ENCODE measurements at regions not wholly inside any gene's neighbourhood (a gene's known extent, or its start where the extent isn't known, plus 50 kb on each side); places are given as distances from the start of the nearest gene placed in this dataset.

GRCh38 chr5:60102961-60103693 is 209.6 kb upstream of the PDE4D start:
- H3K36me3 Mint-ChIP-seq = no peaks in the 10 kb centered on the region
- no peaks in the 10 kb centered on the region for H3K9me3 ChIP-seq
- H3K4me1 ChIP-seq (ENCODE audit: control insufficient read depth in 1 of 2, extremely low read depth in 1 of 2, insufficient read depth in 2 of 2, low read length in 2 of 2) = no peaks in the 10 kb centered on the region
- ChIA-PET POLR2A (interaction anchor here in 1 of 2 donors (0.6 kb wide), 1 partner anchor 11 kb away, joined by 3 read pairs; no protein-coding TSS in a partner anchor), CTCF (no interaction called here)
- ATAC-seq (replicated peaks in 1 of 4) (no peak), DNase-seq (no peak)
- no peaks in the 10 kb centered on the region for H3K27me3 ChIP-seq (replicated peaks in 1 of 2; ENCODE audit: control insufficient read depth in 2 of 2, extremely low read depth in 1 of 2, insufficient read depth in 2 of 2, low read length in 1 of 2)
- no peak overlapping the region for H3K27ac ChIP-seq (ENCODE audit: low read length)
- no peak overlapping the region for H3K4me3 ChIP-seq (ENCODE audit: control insufficient read depth in 1 of 2, extremely low read depth in 1 of 2, low read length in 1 of 2)
- H3K4me3 Mint-ChIP-seq = no peak overlapping the region
- H3K4me1 Mint-ChIP-seq = no peaks in the 10 kb centered on the region
- WGBS (ENCODE audit: insufficient coverage) = no CpG with 5 or more reads among the region's 4 CpGs
- H3K27ac Mint-ChIP-seq = no peak overlapping the region
- no peaks in the 10 kb centered on the region for H3K36me3 ChIP-seq (ENCODE audit: control insufficient read depth in 2 of 2, extremely low read depth in 1 of 2, insufficient read depth in 1 of 2, low read length in 1 of 2)
- H3K9me3 Mint-ChIP-seq = peaks cover 2 to 8% (median 3%) of the 10 kb centered on the region in 3 donors
- H3K27me3 Mint-ChIP-seq = no peaks in the 10 kb centered on the region

- peaks cover 2 to 6% (median 3%) of the 10 kb centered on the region in 3 donors for H3K9me3 Mint-ChIP-seq
- H3K4me1 Mint-ChIP-seq = no peaks in the 10 kb centered on the region
- H3K36me3 ChIP-seq (ENCODE audit: control insufficient read depth in 2 of 2, extremely low read depth in 1 of 2, insufficient read depth in 1 of 2, low read length in 1 of 2) = no peaks in the 10 kb centered on the region
- no peak overlapping the region for H3K27ac ChIP-seq (ENCODE audit: low read length)
- H3K4me3 Mint-ChIP-seq = no peak overlapping the region
- H3K4me3 ChIP-seq (ENCODE audit: control insufficient read depth in 1 of 2, extremely low read depth in 1 of 2, low read length in 1 of 2) = no peak overlapping the region
- no peaks in the 10 kb centered on the region for H3K27me3 Mint-ChIP-seq
- H3K9me3 ChIP-seq = no peaks in the 10 kb centered on the region
- H3K27ac Mint-ChIP-seq = no peak overlapping the region
- H3K36me3 Mint-ChIP-seq = no peaks in the 10 kb centered on the region
- H3K4me1 ChIP-seq (ENCODE audit: control insufficient read depth in 1 of 2, extremely low read depth in 1 of 2, insufficient read depth in 2 of 2, low read length in 2 of 2) = no peaks in the 10 kb centered on the region
- ChIA-PET POLR2A (no interaction called here), CTCF (interaction anchor here in 1 of 2 donors (0.5 kb wide), 1 partner anchor 149 kb away, joined by 3 read pairs; no protein-coding TSS in a partner anchor)
- no peaks in the 10 kb centered on the region for H3K27me3 ChIP-seq (replicated peaks in 1 of 2; ENCODE audit: control insufficient read depth in 2 of 2, extremely low read depth in 1 of 2, insufficient read depth in 2 of 2, low read length in 1 of 2)
- no CpG with 5 or more reads among the region's 1 CpG for WGBS (ENCODE audit: insufficient coverage)
- DNase-seq (no peak), ATAC-seq (replicated peaks in 1 of 4) (no peak)
These were observed 208.0 kb upstream of the PDE4D start for GRCh38 chr5:60101573-60101972.

- H3K4me1 Mint-ChIP-seq = no peaks in the 10 kb centered on the region
- no peaks in the 10 kb centered on the region for H3K27me3 Mint-ChIP-seq
- H3K4me1 ChIP-seq (ENCODE audit: control insufficient read depth in 1 of 2, extremely low read depth in 1 of 2, insufficient read depth in 2 of 2, low read length in 2 of 2) = no peaks in the 10 kb centered on the region
- no peak overlapping the region for H3K4me3 Mint-ChIP-seq
- no peak overlapping the region for H3K27ac Mint-ChIP-seq
- peaks cover 9 to 26% (median 11%) of the 10 kb centered on the region in 3 donors for H3K9me3 Mint-ChIP-seq
- no peaks in the 10 kb centered on the region for H3K36me3 ChIP-seq (ENCODE audit: control insufficient read depth in 2 of 2, extremely low read depth in 1 of 2, insufficient read depth in 1 of 2, low read length in 1 of 2)
- no peak overlapping the region for H3K27ac ChIP-seq (ENCODE audit: low read length)
- ATAC-seq (replicated peaks in 1 of 4) = no peak
- no peak for DNase-seq
- H3K27me3 ChIP-seq (replicated peaks in 1 of 2; ENCODE audit: control insufficient read depth in 2 of 2, extremely low read depth in 1 of 2, insufficient read depth in 2 of 2, low read length in 1 of 2) = no peaks in the 10 kb centered on the region
- no peaks in the 10 kb centered on the region for H3K36me3 Mint-ChIP-seq
- no peaks in the 10 kb centered on the region for H3K9me3 ChIP-seq
- H3K4me3 ChIP-seq (ENCODE audit: control insufficient read depth in 1 of 2, extremely low read depth in 1 of 2, low read length in 1 of 2) = no peak overlapping the region
- CTCF ChIA-PET = no interaction called here
- POLR2A ChIA-PET = no interaction called here
- WGBS (ENCODE audit: insufficient coverage) = 71% methylated on average over 2 of the region's 6 CpGs
These were observed 199.3 kb upstream of the PDE4D start for GRCh38 chr5:60092671-60093422.

GRCh38 chr5:60086583-60086982 is 193.1 kb upstream of the PDE4D start:
- Histone ChIP-seq H3K4me1 (ENCODE audit: control insufficient read depth in 1 of 2, extremely low read depth in 1 of 2, insufficient read depth in 2 of 2, low read length in 2 of 2) (no peaks in the 10 kb centered on the region), H3K36me3 (ENCODE audit: control insufficient read depth in 2 of 2, extremely low read depth in 1 of 2, insufficient read depth in 1 of 2, low read length in 1 of 2) (no peaks in the 10 kb centered on the region), H3K9me3 (no peaks in the 10 kb centered on the region), H3K27me3 (replicated peaks in 1 of 2; ENCODE audit: control insufficient read depth in 2 of 2, extremely low read depth in 1 of 2, insufficient read depth in 2 of 2, low read length in 1 of 2) (no peaks in the 10 kb centered on the region), H3K4me3 (ENCODE audit: control insufficient read depth in 1 of 2, extremely low read depth in 1 of 2, low read length in 1 of 2) (no peak overlapping the region), H3K27ac (ENCODE audit: low read length) (no peak overlapping the region)
- DNase-seq = no peak
- Mint-ChIP-seq H3K9me3 (peaks cover 6 to 42% (median 14%) of the 10 kb centered on the region in 3 donors), H3K36me3 (no peaks in the 10 kb centered on the region), H3K27me3 (no peaks in the 10 kb centered on the region), H3K4me1 (no peaks in the 10 kb centered on the region), H3K27ac (no peak overlapping the region), H3K4me3 (no peak overlapping the region)
- CTCF ChIA-PET = no interaction called here
- ATAC-seq (replicated peaks in 1 of 4) = no peak
- POLR2A ChIA-PET = no interaction called here

- ChIA-PET POLR2A (no interaction called here), CTCF (no interaction called here)
- Mint-ChIP-seq H3K36me3 (no peaks in the 10 kb centered on the region), H3K9me3 (peaks cover 6 to 31% (median 9%) of the 10 kb centered on the region in 3 donors), H3K27me3 (no peaks in the 10 kb centered on the region), H3K27ac (no peak overlapping the region), H3K4me3 (no peak overlapping the region), H3K4me1 (no peaks in the 10 kb centered on the region)
- no CpG with 5 or more reads among the region's 10 CpGs for WGBS (ENCODE audit: insufficient coverage)
- Histone ChIP-seq H3K9me3 (no peaks in the 10 kb centered on the region), H3K27me3 (replicated peaks in 1 of 2; ENCODE audit: control insufficient read depth in 2 of 2, extremely low read depth in 1 of 2, insufficient read depth in 2 of 2, low read length in 1 of 2) (no peaks in the 10 kb centered on the region), H3K4me1 (ENCODE audit: control insufficient read depth in 1 of 2, extremely low read depth in 1 of 2, insufficient read depth in 2 of 2, low read length in 2 of 2) (no peaks in the 10 kb centered on the region), H3K27ac (ENCODE audit: low read length) (no peak overlapping the region), H3K4me3 (ENCODE audit: control insufficient read depth in 1 of 2, extremely low read depth in 1 of 2, low read length in 1 of 2) (no peak overlapping the region), H3K36me3 (ENCODE audit: control insufficient read depth in 2 of 2, extremely low read depth in 1 of 2, insufficient read depth in 1 of 2, low read length in 1 of 2) (no peaks in the 10 kb centered on the region)
- no peak for DNase-seq
- no peak for ATAC-seq (replicated peaks in 1 of 4)
These were observed 190.7 kb upstream of the PDE4D start for GRCh38 chr5:60084226-60084625.

DNA sequence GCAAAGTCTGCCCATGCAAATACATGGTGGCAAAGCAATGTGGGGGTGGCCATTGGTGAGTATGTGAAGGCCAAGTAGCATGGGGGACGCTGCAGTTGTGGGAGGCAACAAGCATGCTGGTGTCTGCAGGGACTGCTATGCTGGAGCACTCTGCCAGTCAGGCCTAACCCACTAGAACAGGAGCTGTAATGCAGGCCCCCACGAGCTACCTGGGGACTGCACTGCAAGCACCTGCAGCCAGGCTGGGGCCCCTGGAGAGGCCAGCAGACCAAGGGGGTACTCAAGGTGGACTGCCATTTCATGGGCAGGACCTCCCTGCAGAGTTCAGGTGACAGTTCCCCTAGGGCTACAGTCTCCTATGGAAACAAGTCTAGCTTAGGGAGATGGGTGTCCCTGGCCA is 183.8 kb upstream of the PDE4D start:
- Histone ChIP-seq H3K27me3 (replicated peaks in 1 of 2; ENCODE audit: control insufficient read depth in 2 of 2, extremely low read depth in 1 of 2, insufficient read depth in 2 of 2, low read length in 1 of 2) (no peaks in the 10 kb centered on the region), H3K9me3 (no peaks in the 10 kb centered on the region), H3K27ac (ENCODE audit: low read length) (no peak overlapping the region), H3K4me3 (ENCODE audit: control insufficient read depth in 1 of 2, extremely low read depth in 1 of 2, low read length in 1 of 2) (no peak overlapping the region), H3K4me1 (ENCODE audit: control insufficient read depth in 1 of 2, extremely low read depth in 1 of 2, insufficient read depth in 2 of 2, low read length in 2 of 2) (no peaks in the 10 kb centered on the region), H3K36me3 (ENCODE audit: control insufficient read depth in 2 of 2, extremely low read depth in 1 of 2, insufficient read depth in 1 of 2, low read length in 1 of 2) (no peaks in the 10 kb centered on the region)
- DNase-seq (no peak), ATAC-seq (replicated peaks in 1 of 4) (no peak)
- no peaks in the 10 kb centered on the region for H3K4me1 Mint-ChIP-seq
- ChIA-PET CTCF (no interaction called here), POLR2A (no interaction called here)
- H3K27ac Mint-ChIP-seq = no peak overlapping the region
- H3K9me3 Mint-ChIP-seq = peaks cover 17 to 30% (median 19%) of the 10 kb centered on the region in 3 donors
- no peaks in the 10 kb centered on the region for H3K36me3 Mint-ChIP-seq
- 26% methylated on average over 2 of the region's 2 CpGs for WGBS (ENCODE audit: insufficient coverage)
- no peak overlapping the region for H3K4me3 Mint-ChIP-seq
- H3K27me3 Mint-ChIP-seq = no peaks in the 10 kb centered on the region
